Astrocyte of the spinal cord (primary cell): ENCODE measurements at regions not wholly inside any gene's neighbourhood (a gene's known extent, or its start where the extent isn't known, plus 50 kb on each side); places are given as distances from the start of the nearest gene placed in this dataset.
"Not testable (repeated sequence)": the region's sequence is repeated elsewhere in the genome, so short reads cannot be mapped to it uniquely, and the experiment has no call there.

Experiments
- DNase-seq: peaks from one replicate; pipeline ENCODE4 v3.0.0; 2011; ENCODE audit warnings: low read depth, low spot score
- H3K4me3 ChIP-seq: 2 replicates; pipeline ENCODE4 v1.5.1; 2011; ENCODE audit warnings: low read depth, mild to moderate bottlenecking, low read length, moderate library complexity
- CTCF ChIP-seq: IDR thresholded peaks from 2 replicates; pipeline ENCODE4 v1.5.1; 2012; ENCODE audit warnings: low read depth, mild to moderate bottlenecking, low read length, inconsistent platforms
- in situ Hi-C: cut with HindIII; loops from 2 replicates; pipeline ENCODE4 v1.10.0; 2017; ENCODE audit warnings: low sequenced_read_pairs

GRCh38 chr12:126944684-126945083 is 1322.3 kb upstream of the TMEM132C start:
- in situ Hi-C loops: no loop called here
- TF ChIP-seq CTCF: no peak
- H3K4me3 ChIP-seq: no peak overlapping the region
- no peak for DNase-seq

DNA sequence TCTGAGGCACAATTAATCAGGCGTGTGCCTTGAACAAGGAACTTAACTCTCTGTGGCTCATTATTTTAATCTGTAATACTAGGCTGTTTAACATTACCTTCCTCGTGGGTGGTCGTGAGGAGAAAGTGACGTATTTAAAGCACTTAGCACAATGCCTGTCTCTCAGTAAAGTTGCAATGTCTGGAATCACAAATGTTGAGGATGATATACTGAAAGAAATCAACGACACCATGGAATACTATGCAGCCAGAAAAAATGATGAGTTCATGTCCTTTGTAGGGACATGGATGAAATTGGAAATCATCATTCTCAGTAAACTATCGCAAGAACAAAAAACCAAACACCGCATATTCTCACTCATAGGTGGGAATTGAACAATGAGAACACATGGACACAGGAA is 1320.0 kb upstream of the TMEM132C start:
- H3K4me3 ChIP-seq, DNase-seq, in situ Hi-C loops: not testable (repeated sequence)

DNA sequence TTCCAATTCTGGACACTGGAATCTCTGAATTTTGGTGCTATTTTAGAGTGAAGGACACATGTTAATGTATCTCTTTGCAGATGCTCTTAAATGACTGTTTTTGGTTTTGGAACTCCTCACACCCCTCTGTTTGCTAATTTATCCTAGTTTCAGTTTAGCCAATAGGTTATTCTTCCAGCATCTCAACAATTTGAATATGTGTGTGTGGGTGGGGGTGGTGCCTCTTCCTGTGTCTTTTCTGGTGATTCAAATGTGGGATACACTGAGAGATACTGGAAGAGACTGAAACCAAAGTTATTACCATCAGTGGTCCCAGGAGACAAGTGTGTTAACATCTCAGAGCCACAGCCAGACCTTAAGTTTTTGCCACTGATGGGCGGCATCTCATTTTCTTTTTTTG is 1317.4 kb upstream of the TMEM132C start:
- DNase-seq: no peak
- in situ Hi-C loops: no loop called here
- no peak for TF ChIP-seq CTCF
- H3K4me3 ChIP-seq: no peak overlapping the region

DNA sequence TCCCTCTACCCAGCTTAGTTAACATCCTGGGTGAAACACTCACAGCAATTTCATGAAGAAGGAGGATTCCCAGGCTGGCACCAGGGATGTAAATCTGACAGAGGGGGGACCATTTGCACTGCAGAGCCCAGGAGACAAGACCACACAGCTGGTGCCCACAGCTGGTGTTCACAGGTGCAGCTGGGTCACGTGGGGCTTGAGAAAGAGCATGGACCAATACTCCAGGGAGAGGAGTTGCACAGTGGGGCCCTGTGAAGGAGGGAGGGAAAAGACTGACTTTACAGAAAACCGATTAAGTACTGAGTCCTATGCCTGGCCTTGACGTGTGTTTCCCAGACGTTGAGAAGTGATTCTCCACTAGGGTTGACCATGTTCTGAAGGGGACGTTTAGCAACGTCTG is 1316.7 kb upstream of the TMEM132C start:
- no peak for TF ChIP-seq CTCF
- in situ Hi-C loops: no loop called here
- DNase-seq: no peak
- H3K4me3 ChIP-seq: no peak overlapping the region

DNA sequence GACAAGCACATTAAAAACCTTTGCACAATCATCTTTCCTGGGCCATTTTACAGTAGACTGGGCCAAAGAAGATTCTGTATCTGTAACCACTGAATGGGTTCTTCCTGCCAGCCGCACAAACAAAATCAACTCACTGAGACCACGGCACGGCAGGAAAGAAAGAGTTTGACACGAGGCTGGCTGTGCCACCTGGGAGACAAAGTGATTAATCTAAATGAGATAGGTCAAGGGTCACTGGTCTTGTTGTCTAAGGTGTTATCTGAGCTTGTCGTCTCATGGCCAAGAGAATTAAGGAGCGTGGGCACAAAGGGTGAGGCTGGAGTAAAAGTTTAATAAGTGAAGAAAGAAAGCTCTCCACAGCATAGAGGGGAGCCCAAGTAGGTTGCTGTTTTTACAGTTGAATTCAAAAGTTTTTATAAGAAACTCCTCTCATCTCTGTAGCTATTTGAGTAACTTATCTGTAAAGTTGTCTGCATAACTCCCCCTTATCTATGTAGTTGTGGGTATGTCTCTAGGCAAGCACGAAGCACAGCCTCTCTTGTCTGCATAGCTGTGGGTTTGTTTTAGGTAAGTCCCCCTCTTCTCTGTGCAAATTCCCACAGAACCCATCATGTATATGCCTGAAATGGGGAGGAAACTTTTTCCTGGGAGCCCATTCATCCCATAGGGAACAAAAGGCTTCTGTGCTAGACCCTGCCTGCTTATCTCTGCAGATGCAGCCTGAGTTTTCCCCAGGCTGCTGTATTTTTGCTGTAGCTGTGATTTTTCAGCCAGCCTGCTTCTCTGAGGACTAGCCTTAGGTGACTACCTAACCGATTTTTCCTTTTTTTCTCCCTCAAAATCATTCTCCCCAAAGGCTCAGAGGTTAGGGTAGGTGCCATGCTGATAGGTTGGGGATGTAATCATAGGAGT is 1314.6 kb upstream of the TMEM132C start:
- no peak overlapping the region for H3K4me3 ChIP-seq
- TF ChIP-seq CTCF: no peak
- DNase-seq: no peak
- in situ Hi-C loops: no loop called here

GRCh38 chr12:126953365-126953889 is 1313.5 kb upstream of the TMEM132C start:
- no peak for DNase-seq
- TF ChIP-seq CTCF: no peak
- H3K4me3 ChIP-seq: no peak overlapping the region
- in situ Hi-C loops: no loop called here

GRCh38 chr12:126960221-126960620 is 1306.7 kb upstream of the TMEM132C start:
- in situ Hi-C loops: no loop called here
- TF ChIP-seq CTCF: no peak
- H3K4me3 ChIP-seq: no peak overlapping the region
- DNase-seq: no peak
